Neural crest cell (in vitro differentiated cells): ENCODE measurements at regions not wholly inside any gene's neighbourhood (a gene's known extent, or its start where the extent isn't known, plus 50 kb on each side); places are given as distances from the start of the nearest gene placed in this dataset.

ENCODE experiments used
- DNase-seq: peaks from one replicate; pipeline ENCODE4 v3.0.0; 2021; ENCODE audit warnings: low read depth, mixed read lengths, low spot score
- H3K27ac Mint-ChIP-seq: one replicate; pipeline ENCODE4 v1.8.0; 2021; ENCODE audit warnings: mild to moderate bottlenecking, mixed read lengths; ENCODE audit not compliant: unreplicated experiment
- H3K27me3 Mint-ChIP-seq: 2 replicates; pipeline ENCODE4 v1.8.0; 2021; ENCODE audit warnings: low read depth, mild to moderate bottlenecking, mixed read lengths
- H3K36me3 Mint-ChIP-seq: 2 replicates; pipeline ENCODE4 v1.8.0; 2021; ENCODE audit warnings: low read depth, mild to moderate bottlenecking, mixed read lengths
- H3K4me1 Mint-ChIP-seq: 2 replicates; pipeline ENCODE4 v1.8.0; 2021; ENCODE audit warnings: mixed read lengths
- H3K4me3 Mint-ChIP-seq: one replicate; pipeline ENCODE4 v1.8.0; 2021; ENCODE audit warnings: mild to moderate bottlenecking, mixed read lengths
- H3K9me3 Mint-ChIP-seq: 2 replicates; pipeline ENCODE4 v1.8.0; 2021; ENCODE audit warnings: mixed read lengths
- CTCF ChIP-seq: fragments of 200-600 bp; sonication (generic); conservative IDR thresholded peaks from 2 replicates; pipeline ENCODE4 v1.5.0; 2021; ENCODE audit warnings: antibody characterized with exemption, mild to moderate bottlenecking

GRCh38 chr18:37734406-37734805 is 168.8 kb upstream of the CELF4 start:
- Mint-ChIP-seq H3K4me3 (no peak overlapping the region), H3K4me1 (no peaks in the 10 kb centered on the region), H3K36me3 (no peaks in the 10 kb centered on the region), H3K27ac (no peak overlapping the region), H3K9me3 (peaks cover 4% of the 10 kb centered on the region), H3K27me3 (no peaks in the 10 kb centered on the region)
- no peak for DNase-seq
- no peak for TF ChIP-seq CTCF

- H3K4me3 Mint-ChIP-seq: no peak overlapping the region
- no peaks in the 10 kb centered on the region for H3K36me3 Mint-ChIP-seq
- no peak overlapping the region for H3K27ac Mint-ChIP-seq
- no peak for TF ChIP-seq CTCF
- no peaks in the 10 kb centered on the region for H3K4me1 Mint-ChIP-seq
- H3K9me3 Mint-ChIP-seq: peaks cover 4% of the 10 kb centered on the region
- no peak for DNase-seq
- H3K27me3 Mint-ChIP-seq: no peaks in the 10 kb centered on the region
Observed at GRCh38 chr18:37729716-37730115, 164.1 kb upstream of the CELF4 start.

- Mint-ChIP-seq H3K27me3 (no peaks in the 10 kb centered on the region), H3K27ac (no peak overlapping the region), H3K4me3 (no peak overlapping the region), H3K9me3 (no peaks in the 10 kb centered on the region), H3K4me1 (no peaks in the 10 kb centered on the region), H3K36me3 (no peaks in the 10 kb centered on the region)
- TF ChIP-seq CTCF: no peak
- DNase-seq: no peak
Observed at GRCh38 chr18:37724206-37724605, 158.6 kb upstream of the CELF4 start.

GRCh38 chr18:37721544-37722522 is 156.2 kb upstream of the CELF4 start:
- Mint-ChIP-seq H3K36me3 (no peaks in the 10 kb centered on the region), H3K4me3 (no peak overlapping the region), H3K27ac (no peak overlapping the region), H3K4me1 (no peaks in the 10 kb centered on the region), H3K9me3 (no peaks in the 10 kb centered on the region), H3K27me3 (no peaks in the 10 kb centered on the region)
- no peak for TF ChIP-seq CTCF
- DNase-seq: no peak

GRCh38 chr18:37720663-37721062 is 155.1 kb upstream of the CELF4 start:
- no peak for TF ChIP-seq CTCF
- no peak overlapping the region for H3K27ac Mint-ChIP-seq
- no peaks in the 10 kb centered on the region for H3K36me3 Mint-ChIP-seq
- DNase-seq: no peak
- no peak overlapping the region for H3K4me3 Mint-ChIP-seq
- no peaks in the 10 kb centered on the region for H3K9me3 Mint-ChIP-seq
- H3K27me3 Mint-ChIP-seq: no peaks in the 10 kb centered on the region
- no peaks in the 10 kb centered on the region for H3K4me1 Mint-ChIP-seq
